OCI-LY7 (cell line): ENCODE measurements at regions not wholly inside any gene's neighbourhood (a gene's known extent, or its start where the extent isn't known, plus 50 kb on each side); places are given as distances from the start of the nearest gene placed in this dataset.
A peak's percentile ranks its signal among the peaks of the same experiment; 100 is the strongest.

ENCODE experiments used
- EZH2phosphoT487 ChIP-seq: fragments of 200-600 bp; sonication (generic); IDR thresholded peaks from 2 replicates; pipeline ENCODE4 v1.6.1; 2018; ENCODE audit warnings: low read depth, borderline replicate concordance, mild to moderate bottlenecking, mixed run types, antibody characterized with exemption, low read length, moderate library complexity, mixed read lengths
- TF ChIP-seq, protein P1 (sequence below): fragments of 200-600 bp; sonication (generic); conservative IDR thresholded peaks from 2 replicates; pipeline ENCODE4 v1.5.1; 2014; ENCODE audit warnings: mild to moderate bottlenecking, antibody characterized with exemption, low read length, moderate library complexity, mixed read lengths

DNA sequence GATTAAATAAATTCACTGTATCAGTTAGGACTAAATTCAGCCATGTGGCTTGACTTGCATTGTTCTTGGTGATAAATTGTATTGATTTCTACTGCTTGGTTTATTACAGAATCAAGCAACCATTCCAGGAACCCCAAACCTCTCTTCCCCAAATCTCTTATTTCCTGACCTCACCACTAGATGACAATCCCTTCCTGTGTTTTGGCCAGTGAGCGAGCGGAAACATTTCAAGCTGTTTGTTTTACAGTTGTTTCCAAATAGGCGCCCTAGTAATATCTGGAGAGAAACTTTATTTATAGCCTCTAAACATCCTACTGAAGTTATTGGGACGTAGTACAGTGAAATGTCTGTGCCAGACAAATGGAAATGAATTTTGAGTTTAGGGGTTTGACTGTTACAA is 161.1 kb downstream of the SNAPC1 start:
- TF ChIP-seq, protein P1, sequence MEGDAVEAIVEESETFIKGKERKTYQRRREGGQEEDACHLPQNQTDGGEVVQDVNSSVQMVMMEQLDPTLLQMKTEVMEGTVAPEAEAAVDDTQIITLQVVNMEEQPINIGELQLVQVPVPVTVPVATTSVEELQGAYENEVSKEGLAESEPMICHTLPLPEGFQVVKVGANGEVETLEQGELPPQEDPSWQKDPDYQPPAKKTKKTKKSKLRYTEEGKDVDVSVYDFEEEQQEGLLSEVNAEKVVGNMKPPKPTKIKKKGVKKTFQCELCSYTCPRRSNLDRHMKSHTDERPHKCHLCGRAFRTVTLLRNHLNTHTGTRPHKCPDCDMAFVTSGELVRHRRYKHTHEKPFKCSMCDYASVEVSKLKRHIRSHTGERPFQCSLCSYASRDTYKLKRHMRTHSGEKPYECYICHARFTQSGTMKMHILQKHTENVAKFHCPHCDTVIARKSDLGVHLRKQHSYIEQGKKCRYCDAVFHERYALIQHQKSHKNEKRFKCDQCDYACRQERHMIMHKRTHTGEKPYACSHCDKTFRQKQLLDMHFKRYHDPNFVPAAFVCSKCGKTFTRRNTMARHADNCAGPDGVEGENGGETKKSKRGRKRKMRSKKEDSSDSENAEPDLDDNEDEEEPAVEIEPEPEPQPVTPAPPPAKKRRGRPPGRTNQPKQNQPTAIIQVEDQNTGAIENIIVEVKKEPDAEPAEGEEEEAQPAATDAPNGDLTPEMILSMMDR = peak; percentile 54
- TF ChIP-seq EZH2phosphoT487 = no peak
